ENCODE measurements at regions not wholly inside any gene's neighbourhood (a gene's known extent, or its start where the extent isn't known, plus 50 kb on each side); places are given as distances from the start of the nearest gene placed in this dataset.

DNA sequence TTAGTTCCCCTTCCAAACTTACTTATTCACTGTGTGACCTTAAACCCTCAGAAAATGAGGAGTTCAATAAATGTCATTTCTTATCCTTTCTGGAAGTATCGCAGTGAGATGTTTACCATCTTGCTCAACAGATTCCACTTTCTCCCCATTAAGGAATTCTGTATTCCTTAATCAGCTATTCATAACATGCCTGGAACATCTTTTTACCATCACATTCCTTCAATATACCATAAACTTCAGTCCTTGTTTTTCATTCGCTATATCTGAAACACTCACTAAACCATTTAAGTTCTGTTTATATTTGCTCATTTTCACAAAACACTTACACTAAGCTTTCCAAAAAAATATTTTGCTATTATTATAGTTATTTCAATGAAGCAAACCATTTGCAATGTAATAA lies 1158.6 kb downstream of the CDH12 start:
- Histone ChIP-seq H3K4me3 (no peak overlapping the region), H3K27ac (no peak overlapping the region)

DNA sequence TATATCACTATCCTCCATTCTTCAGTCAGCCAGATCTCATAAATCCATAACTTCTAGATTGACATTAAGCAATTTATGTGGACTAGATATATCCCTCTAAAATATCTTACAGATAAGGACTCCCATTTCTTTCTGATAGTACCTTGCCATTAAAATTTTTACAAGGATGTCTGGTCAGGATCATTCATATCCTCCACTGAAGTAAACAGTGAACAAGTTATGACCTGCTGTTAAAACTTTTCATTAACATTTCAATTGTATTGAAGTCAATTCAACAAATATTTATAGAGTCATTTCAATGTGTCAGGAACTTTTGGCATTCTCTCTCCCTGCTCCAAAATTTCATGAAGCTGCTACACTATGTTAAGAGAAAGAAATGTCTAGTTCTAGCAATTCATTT lies 1159.6 kb downstream of the CDH12 start:
- no peak overlapping the region for H3K27ac ChIP-seq
- no peak overlapping the region for H3K4me3 ChIP-seq

DNA sequence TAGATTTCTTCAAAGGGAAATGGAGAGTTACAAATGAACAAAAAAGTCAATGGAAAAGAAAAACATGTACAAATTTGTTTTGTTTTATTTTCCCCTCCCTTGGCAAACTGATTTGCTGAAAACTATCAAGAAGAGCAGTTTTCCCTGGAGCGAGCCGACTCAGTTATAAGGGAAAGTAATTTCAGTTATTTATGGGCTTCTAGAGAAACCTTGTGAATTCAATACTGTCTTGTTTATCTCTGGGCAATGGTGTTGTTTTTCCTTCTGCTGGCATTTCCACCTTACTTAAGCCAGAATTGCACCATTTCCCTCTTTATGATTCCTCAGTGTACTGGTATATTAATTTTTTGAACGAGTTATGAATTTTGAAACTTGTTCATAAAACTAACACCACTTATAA lies 1163.6 kb downstream of the CDH12 start:
- no peak overlapping the region for H3K27ac ChIP-seq
- no peak overlapping the region for H3K4me3 ChIP-seq

DNA sequence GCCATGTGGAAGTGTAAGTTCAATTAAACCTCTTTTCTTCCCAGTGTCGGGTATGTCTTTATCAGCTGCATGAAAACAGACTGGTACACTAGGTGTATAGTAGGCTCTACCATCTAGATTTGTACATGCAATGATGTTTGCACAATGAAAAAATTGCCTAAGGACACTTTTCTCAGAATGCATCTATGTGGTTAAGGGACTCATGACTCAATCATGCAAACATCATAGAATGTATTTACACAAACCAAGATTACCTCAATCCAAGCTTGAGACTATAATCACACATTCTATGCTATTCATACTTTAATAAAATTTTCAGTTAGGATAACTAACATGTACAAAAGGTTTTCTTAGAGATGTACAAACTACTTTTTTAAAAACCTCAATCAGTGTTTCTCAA lies 1164.5 kb downstream of the CDH12 start:
- H3K4me3 ChIP-seq: no peak overlapping the region
- H3K27ac ChIP-seq: no peak overlapping the region

DNA sequence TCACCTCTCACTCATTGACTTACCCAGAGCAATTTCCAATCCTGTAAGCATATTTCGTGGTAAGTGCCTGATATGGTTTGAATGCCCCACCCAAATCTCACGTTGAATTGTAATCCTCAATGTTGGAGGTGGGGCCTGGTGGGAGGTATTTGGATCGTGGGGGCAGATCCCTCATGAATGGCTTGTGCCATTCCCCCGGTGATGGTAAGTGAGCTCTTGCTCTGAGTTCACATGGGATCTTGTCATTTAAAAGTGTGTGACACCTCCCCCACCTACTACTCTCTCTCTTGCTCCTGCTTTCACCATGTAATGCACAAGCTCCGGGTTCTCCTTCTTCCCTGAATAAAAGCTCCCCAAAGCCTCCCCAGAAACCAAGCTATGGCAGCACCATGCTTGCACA lies 1165.5 kb downstream of the CDH12 start:
- no peak overlapping the region for H3K4me3 ChIP-seq
- no peak overlapping the region for H3K27ac ChIP-seq

DNA sequence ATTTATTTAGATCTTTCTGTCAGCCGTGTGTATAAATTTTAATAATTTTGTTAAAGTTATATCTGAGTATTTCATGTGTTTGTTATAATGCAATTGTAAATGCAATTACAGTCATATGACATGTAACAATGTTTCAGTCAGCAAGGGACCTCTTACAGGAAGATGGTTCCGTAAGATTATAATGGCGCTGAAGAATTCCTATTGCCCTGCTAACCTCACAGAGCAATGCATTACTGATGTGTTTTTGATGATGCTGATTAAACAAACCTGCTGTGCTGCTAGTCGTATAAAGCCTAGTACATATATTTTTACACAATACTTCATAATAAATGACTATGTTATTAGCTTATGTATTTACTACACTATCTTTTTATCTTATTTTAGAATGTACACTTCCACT lies 1166.4 kb downstream of the CDH12 start:
- H3K4me3 ChIP-seq: no peak overlapping the region
- H3K27ac ChIP-seq: no peak overlapping the region

DNA sequence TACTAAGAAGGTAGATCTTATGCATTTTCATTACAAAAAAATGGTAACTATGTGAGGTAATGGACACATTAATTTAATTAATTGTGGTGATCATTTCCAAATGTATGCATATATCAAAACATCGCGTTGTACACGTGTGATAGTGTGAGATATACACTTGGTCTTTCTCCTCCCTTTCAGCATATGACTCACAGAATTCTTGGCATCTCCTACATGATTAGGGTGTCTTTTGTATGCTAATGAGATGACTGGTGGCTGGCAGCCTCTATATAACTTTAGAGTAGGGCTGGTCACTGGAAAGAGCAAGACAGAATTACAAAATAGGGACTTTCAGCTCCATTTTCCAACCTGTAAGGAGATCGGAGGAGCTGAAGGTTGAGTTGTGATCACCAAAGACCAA lies 1167.6 kb downstream of the CDH12 start:
- Histone ChIP-seq H3K4me3 (no peak overlapping the region), H3K27ac (no peak overlapping the region)

DNA sequence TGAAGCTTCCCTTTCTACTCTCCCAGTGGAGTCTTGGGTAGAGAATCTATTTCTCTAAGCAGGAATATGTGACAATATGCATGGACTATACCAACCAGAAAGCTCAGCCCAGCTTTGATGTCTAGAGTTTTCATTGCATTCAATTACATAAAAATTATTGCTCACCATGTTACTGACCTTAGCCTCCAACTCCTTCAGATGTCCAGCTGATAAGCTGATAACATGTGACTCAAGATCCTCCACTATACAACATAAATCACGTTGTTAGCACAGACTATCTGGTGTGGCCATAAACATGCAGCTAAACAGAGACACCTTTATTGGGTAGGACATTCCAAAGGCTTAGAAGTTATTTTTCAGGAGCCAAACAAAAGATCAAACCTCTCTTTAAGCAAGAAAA lies 1168.2 kb downstream of the CDH12 start:
- H3K4me3 ChIP-seq: no peak overlapping the region
- H3K27ac ChIP-seq: no peak overlapping the region

DNA sequence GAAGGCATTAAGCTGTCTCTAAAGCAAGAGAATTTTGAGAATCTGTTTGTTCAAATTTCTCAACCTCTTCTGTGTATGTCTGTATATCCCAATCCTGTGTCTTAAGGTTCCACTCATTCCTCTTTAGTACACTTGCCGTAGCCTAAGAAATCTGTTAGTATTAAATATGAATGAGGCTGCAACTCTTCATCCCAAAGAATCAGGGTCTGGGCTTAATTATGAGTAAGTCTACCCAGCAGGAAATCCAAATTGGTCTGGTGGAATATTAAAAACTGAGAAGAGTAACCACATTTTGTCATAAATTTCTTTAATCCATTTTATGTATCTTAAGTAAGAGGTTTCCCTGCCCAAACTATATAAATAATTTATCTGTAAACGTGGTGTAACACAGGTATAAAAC lies 1171.2 kb downstream of the CDH12 start:
- H3K27ac ChIP-seq: no peak overlapping the region
- no peak overlapping the region for H3K4me3 ChIP-seq

DNA sequence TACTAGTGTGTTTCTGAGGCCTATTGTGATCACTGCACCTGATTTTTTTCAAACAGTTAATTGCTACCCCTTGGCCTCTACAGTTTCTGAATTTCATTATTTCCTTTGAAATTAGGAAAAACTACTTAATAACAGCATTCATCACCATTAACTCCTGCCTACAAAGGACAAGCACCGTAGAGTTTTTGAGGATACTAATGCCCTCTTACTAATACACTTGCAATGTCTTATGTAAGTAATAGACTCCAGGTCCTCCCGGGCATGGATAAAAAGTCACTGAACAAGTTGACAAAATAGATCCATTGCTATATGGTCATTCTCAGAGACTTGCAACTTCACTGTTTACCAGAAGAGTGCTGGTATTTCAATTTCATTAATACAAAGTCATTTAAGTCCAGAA lies 1172.5 kb downstream of the CDH12 start:
- Histone ChIP-seq H3K27ac (no peak overlapping the region), H3K4me3 (no peak overlapping the region)

DNA sequence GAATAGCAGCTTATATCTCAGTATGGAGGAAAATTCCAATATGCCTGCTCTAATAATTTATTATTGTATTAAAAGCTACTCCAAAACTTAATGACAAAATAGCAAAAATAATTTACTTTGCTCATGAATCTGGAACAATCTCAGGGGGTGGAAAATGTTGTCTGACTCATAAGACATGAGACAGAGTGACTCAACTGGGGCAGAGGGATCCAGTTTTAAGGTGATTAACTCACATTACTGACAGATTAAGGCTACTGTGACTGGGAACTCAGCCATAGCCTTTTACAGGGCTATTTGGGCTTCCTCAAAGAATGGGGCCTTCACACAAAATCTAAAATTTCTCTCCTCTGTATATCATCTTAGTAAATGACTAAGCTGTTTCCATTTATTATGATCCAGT lies 1172.9 kb downstream of the CDH12 start:
- Histone ChIP-seq H3K4me3 (no peak overlapping the region), H3K27ac (no peak overlapping the region)

DNA sequence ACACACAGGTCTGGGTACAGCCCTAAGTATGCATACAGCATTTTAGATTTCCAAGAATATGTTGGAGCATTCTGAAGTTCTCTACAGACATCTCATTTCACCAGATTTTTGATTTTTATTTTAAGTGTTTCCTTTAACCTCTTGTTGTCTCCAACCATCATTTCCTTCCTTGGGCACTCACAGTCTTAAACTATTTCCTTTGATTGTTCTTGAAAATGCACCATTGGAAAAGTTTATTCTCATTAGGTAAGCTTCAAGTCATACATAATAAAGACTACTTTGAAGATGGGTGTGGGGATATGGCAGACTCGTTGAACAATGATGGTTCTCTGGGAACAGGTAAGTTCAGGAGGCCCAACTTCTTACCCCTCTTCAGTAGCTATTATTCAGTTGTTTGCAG lies 1174.6 kb downstream of the CDH12 start:
- Histone ChIP-seq H3K4me3 (no peak overlapping the region), H3K27ac (no peak overlapping the region)

DNA sequence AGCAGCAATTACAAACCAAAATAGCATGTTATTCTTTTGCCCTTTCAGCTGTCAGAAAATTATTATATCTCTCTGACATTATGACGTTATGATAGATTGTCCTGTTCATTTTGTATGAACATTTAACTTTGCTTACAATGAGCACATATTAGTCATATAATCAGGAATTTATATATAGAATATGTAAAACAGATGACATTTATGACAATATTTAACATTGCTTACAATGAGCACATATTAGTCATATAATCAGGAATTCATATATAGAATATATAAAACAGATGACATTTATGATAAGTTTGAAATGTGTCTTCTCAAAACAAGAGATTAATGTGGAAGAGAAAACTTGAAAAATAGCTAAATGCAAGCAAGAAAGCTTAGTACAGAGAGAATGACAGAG lies 1180.2 kb downstream of the CDH12 start:
- H3K27ac ChIP-seq: no peak overlapping the region
- H3K4me3 ChIP-seq: no peak overlapping the region

DNA sequence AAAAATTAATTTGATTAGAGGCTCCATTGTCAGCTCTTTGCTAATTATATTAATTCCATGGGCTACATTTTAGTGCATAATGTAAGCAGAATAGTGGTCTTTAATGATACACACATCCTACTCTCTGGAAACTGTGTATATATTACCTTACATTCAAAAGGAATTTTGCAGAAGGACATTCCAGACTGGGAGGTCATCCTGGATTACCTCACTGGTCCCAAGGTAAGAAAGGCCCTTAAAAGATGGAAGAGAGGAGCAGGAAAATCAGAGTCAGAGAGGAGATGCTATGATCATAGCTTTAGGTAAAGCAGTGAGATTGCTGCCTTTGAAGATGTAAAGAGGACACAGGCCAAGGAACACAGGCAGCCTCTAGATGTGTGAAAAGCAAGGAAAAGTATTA lies 1180.8 kb downstream of the CDH12 start:
- no peak overlapping the region for H3K27ac ChIP-seq
- H3K4me3 ChIP-seq: no peak overlapping the region

DNA sequence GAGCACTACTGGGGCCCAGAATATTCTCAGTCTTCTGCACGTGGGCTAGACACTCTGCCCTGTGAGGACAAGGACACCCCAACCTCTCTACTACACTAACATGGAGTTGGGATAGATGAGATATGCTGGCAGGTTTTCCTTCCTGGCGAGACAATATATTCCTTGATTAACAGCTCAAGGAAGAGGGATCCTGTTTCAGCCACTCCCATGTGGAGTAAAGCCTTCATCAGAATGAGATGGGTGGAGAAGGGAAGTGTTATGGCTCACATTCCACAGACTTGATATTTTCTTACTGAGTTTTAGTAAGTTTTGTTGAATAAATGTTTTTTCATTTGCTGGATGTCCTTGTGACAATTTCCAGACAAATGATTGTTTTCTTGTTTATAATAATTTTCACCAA lies 1187.6 kb downstream of the CDH12 start:
- H3K4me3 ChIP-seq: no peak overlapping the region
- no peak overlapping the region for H3K27ac ChIP-seq

DNA sequence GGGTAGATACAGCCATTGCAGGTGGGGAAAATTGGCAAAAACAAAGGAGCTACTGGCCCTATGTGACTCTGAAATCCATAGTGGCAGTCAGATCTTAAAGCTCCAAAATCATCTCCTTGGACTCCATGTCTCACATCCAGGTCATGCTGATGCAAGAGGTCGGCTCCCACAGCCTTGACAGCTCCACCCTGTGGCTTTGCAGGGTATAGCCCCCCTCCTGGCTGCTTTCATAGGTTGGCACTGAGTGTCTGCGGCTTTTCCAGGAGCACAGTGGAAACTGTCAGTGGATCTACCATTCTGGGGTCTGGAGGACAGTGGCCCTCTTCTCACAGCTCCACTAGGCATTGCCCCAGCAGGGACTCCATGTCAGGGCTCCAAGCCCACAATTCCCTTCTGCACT lies 1190.1 kb downstream of the CDH12 start:
- H3K4me3 ChIP-seq: no peak overlapping the region
- no peak overlapping the region for H3K27ac ChIP-seq

DNA sequence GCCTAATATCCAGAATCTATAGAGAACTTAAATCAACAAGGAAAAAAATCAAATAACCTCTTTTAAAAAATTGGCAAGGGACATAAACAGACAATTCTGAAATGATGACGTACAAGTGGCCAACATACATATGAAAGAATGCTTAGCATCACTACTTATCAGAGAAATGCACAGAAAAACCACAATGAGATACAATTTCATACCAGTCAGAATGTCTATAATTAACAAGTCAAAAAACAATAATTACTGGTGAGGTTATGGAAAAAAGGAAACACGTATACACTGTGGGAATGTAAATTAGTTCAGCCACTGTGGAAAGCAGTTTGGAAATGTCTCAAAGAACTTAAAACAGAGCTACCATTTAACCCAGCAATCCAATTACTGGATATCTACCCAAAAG lies 1192.0 kb downstream of the CDH12 start:
- no peak overlapping the region for H3K4me3 ChIP-seq

DNA sequence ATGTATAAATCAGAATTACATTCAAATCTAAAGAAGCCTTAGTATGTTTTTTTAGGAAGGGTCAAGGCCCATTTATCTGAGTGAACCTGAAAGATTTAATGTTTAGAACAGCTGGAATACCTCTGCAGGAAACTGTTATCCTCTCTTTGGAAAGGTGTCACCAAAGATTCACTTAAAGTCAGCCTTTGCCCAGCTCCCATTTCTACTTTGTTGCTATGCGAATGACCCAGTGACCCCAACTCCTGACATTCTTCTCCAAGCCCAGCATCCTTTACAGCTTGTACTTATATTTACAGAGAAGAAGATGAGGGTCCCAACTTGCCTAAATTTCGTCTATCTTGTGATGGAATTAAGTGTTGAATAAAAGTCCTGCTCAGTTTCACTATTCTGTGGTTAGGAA lies 1198.6 kb downstream of the CDH12 start:
- no peak overlapping the region for H3K4me3 ChIP-seq
- no peak overlapping the region for H3K27ac ChIP-seq

More for the DNA sequence above, 1192.0 kb downstream of the CDH12 start:
- H3K27ac ChIP-seq: no peak overlapping the region

DNA sequence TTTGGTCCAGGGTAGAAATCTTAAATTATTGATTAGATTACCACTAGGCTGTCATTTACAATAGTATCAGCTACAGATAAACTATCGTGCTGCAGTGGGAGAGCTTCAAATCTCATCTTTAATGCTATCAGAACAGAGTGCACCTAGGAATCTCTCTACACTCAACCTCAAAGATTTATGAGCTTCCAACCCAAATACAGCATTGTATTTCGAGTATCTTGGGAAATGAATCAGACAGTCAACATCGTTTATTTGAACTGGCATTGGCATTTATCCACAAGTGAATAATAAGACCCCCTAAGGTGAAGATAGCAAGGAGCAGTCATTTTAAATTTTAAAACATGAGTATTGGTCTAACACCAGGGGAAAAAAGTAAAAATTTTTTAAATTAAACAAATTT lies 1203.2 kb downstream of the CDH12 start:
- Histone ChIP-seq H3K27ac (no peak overlapping the region), H3K4me3 (no peak overlapping the region)

DNA sequence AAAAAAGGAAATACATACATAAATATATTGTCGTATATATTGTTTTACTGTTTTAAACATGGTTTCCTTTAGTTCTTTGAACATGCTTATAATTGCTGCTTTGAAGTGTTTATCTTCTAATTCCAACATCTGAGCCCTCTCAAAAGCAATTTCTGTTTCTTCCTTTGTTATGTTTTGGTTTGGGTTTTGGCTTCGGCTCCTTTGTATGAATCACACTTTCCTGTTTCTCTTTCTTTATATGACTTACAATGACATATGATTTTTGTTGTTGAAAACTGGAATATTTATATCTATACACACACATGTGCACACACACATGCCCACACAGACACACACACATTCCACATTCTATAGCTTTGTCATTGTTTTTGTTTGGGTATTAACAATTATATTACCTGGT lies 1206.7 kb downstream of the CDH12 start:
- Histone ChIP-seq H3K27ac (no peak overlapping the region), H3K4me3 (no peak overlapping the region)

DNA sequence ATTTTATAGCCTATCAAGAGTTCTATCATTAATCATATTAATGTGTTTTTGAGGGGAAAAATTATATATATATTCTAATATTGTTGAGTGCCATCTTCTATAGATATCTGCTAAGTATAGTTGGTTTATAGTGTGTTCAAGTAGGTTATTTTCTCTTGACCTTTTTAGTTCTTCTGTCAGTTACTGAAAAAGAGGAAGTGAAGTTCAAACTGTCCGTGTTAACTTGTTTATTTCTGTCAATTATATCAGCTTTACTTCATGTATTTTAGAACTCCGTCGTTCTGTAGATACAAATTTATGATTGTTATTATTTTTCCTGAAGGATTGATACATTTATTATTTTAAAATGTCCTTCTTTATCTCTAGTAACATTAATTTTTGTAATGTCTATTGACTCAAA lies 1209.1 kb downstream of the CDH12 start:
- no peak overlapping the region for H3K4me3 ChIP-seq
- no peak overlapping the region for H3K27ac ChIP-seq

DNA sequence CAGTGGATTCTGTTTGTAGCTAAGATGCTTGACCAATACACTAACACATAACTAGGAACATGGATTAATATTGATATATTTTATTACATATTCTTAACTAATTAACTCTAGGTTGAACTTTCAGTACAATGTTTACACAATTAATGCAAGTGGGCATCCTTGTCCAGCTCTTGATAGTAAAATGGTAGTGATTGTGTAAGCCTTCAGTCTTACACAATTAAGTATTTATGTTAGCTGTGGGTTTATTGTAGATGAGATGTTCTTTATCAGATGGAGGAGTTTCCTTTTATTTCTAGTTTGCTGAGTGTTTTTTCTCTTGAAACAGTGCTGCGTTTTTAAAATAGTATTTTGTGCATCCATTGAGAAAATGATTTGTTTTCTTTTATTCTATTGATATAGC lies 1210.8 kb downstream of the CDH12 start:
- no peak overlapping the region for H3K27ac ChIP-seq
- H3K4me3 ChIP-seq: no peak overlapping the region

DNA sequence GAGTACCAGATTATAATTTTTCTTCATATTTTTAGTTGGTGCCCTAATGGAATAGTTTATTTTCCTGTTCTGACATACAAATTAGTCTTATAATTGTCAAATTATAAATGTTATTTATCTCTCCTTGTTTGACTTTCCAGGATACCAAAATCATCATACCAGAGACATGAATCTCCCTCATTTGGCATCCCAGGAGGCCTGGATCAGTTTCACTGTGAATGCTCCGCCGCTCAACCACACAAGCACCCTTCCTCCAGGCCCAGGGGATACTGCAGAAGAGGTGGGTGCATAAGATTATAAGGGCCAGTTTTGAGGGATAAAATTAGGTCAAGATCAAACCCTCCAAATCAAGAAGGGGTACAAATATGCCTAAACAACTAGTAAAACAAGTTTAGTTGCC lies 1229.3 kb downstream of the CDH12 start:
- no peak overlapping the region for H3K4me3 ChIP-seq
- no peak overlapping the region for H3K27ac ChIP-seq

Data from skin epidermis (tissue), 12 donors.